Ishikawa (cell line): ENCODE measurements at regions not wholly inside any gene's neighbourhood (a gene's known extent, or its start where the extent isn't known, plus 50 kb on each side); places are given as distances from the start of the nearest gene placed in this dataset.

Experiments
- CEBPB ChIP-seq: IDR thresholded peaks from 2 replicates; pipeline ENCODE4 v1.6.1; 2012
- EP300 ChIP-seq: IDR thresholded peaks from 2 replicates; pipeline ENCODE4 v1.6.1; 2012; ENCODE audit warnings: borderline replicate concordance
- ZBTB7A ChIP-seq: IDR thresholded peaks from 2 replicates; pipeline ENCODE4 v1.6.1; 2012; ENCODE audit warnings: low read depth
- TF ChIP-seq, protein P1 (sequence below): IDR thresholded peaks from 2 replicates; pipeline ENCODE4 v1.6.1; 2012; ENCODE audit warnings: low read depth, mild to moderate bottlenecking

DNA sequence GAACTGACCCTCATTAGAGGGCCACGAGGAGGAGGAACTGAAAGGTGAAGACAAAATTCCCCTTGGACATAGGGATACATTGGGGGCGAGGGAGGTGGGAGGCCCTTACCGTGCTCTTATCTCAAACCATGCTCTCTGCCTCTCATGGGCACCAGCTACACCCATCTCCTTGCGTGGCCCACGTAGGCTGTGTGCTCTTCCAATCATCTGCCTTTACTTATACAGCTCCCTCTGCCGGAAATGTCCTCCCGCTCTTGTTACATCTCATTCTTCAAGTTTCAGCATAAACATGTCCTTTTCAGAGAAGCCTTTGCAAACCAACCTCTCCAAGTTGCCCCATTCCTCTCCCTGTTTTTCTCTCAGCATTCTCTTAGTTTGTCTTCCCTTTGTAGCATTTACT lies 307.8 kb upstream of the PROK2 start:
- no peak for TF ChIP-seq EP300
- TF ChIP-seq, protein P1, sequence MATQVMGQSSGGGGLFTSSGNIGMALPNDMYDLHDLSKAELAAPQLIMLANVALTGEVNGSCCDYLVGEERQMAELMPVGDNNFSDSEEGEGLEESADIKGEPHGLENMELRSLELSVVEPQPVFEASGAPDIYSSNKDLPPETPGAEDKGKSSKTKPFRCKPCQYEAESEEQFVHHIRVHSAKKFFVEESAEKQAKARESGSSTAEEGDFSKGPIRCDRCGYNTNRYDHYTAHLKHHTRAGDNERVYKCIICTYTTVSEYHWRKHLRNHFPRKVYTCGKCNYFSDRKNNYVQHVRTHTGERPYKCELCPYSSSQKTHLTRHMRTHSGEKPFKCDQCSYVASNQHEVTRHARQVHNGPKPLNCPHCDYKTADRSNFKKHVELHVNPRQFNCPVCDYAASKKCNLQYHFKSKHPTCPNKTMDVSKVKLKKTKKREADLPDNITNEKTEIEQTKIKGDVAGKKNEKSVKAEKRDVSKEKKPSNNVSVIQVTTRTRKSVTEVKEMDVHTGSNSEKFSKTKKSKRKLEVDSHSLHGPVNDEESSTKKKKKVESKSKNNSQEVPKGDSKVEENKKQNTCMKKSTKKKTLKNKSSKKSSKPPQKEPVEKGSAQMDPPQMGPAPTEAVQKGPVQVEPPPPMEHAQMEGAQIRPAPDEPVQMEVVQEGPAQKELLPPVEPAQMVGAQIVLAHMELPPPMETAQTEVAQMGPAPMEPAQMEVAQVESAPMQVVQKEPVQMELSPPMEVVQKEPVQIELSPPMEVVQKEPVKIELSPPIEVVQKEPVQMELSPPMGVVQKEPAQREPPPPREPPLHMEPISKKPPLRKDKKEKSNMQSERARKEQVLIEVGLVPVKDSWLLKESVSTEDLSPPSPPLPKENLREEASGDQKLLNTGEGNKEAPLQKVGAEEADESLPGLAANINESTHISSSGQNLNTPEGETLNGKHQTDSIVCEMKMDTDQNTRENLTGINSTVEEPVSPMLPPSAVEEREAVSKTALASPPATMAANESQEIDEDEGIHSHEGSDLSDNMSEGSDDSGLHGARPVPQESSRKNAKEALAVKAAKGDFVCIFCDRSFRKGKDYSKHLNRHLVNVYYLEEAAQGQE = no peak
- TF ChIP-seq ZBTB7A = no peak
- TF ChIP-seq CEBPB = no peak
